ENCODE measurements at regions not wholly inside any gene's neighbourhood (a gene's known extent, or its start where the extent isn't known, plus 50 kb on each side); places are given as distances from the start of the nearest gene placed in this dataset.

DNA sequence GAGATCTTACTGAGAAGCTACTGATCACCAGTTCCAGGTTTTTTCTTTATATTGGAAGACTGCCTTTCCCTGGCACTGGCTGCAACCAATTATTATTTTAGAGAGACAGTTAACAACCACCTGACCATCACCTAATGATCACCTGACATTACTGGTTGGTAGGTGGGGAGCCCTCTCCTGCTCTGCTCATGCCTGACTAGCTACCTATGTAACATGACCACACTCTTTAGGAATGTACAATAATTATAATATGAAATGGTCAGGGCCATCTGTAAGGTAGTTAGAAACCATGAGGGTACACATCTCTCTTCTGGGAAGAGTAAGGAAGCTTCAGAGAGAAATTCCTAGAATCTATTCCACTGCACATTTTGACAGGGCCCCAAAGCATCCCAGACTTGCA lies 59.0 kb upstream of the SCEL start:
- Histone ChIP-seq H3K4me2 (ENCODE audit: low read length) (no peak overlapping the region), H3K4me1 (ENCODE audit: insufficient read depth, low read length, poor library complexity, severe bottlenecking) (peaks cover 8% of the 10 kb centered on the region), H3K79me2 (ENCODE audit: insufficient read depth, low read depth, low read length) (no peaks in the 10 kb centered on the region), H3K9me3 (ENCODE audit: low read length) (no peaks in the 10 kb centered on the region), H3K36me3 (ENCODE audit: insufficient read depth, low read length) (no peaks in the 10 kb centered on the region), H2AFZ (ENCODE audit: low read length) (no peak overlapping the region), H3K4me3 (ENCODE audit: low read depth, low read length, poor library complexity, severe bottlenecking) (no peak overlapping the region), H4K20me1 (ENCODE audit: insufficient read depth, low read length) (no peaks in the 10 kb centered on the region), H3K27ac (ENCODE audit: low read depth, low read length, poor library complexity, severe bottlenecking) (no peak overlapping the region), H3K9me2 (ENCODE audit: insufficient read depth, low read length) (no peaks in the 10 kb centered on the region)
- BruUV-seq (replicated peaks), result no TSS peak
- CTCF ChIA-PET (ENCODE audit: unreplicated experiment), result interaction anchor here (0.5 to 2.1 kb wide), 3 partner anchors 20 to 148 kb away, joined by 3 to 5 read pairs (median 3); no protein-coding TSS in a partner anchor
- intact Hi-C loops (cut with micrococcal nuclease; ENCODE audit: unreplicated experiment), result loop anchor here (2.0 to 10.0 kb wide), 3 partner anchors 60 to 292 kb away; no protein-coding TSS in a partner anchor
- no peak for DNase-seq (ENCODE audit: low spot score)
- no peak for TF ChIP-seq EZH2phosphoT487 (IDR thresholded peaks at IDR 0.05; ENCODE audit: borderline replicate concordance, low read depth, low read length)
- TF ChIP-seq, protein P1, sequence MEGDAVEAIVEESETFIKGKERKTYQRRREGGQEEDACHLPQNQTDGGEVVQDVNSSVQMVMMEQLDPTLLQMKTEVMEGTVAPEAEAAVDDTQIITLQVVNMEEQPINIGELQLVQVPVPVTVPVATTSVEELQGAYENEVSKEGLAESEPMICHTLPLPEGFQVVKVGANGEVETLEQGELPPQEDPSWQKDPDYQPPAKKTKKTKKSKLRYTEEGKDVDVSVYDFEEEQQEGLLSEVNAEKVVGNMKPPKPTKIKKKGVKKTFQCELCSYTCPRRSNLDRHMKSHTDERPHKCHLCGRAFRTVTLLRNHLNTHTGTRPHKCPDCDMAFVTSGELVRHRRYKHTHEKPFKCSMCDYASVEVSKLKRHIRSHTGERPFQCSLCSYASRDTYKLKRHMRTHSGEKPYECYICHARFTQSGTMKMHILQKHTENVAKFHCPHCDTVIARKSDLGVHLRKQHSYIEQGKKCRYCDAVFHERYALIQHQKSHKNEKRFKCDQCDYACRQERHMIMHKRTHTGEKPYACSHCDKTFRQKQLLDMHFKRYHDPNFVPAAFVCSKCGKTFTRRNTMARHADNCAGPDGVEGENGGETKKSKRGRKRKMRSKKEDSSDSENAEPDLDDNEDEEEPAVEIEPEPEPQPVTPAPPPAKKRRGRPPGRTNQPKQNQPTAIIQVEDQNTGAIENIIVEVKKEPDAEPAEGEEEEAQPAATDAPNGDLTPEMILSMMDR (conservative IDR thresholded peaks at IDR 0.05; ENCODE audit: low read length), result no peak
- POLR2A ChIA-PET, result interaction anchor here (0.6 to 4.0 kb wide), 8 partner anchors 13 to 537 kb away, joined by 3 to 23 read pairs (median 10); partner anchors contain the start of gene MYCBP2

DNA sequence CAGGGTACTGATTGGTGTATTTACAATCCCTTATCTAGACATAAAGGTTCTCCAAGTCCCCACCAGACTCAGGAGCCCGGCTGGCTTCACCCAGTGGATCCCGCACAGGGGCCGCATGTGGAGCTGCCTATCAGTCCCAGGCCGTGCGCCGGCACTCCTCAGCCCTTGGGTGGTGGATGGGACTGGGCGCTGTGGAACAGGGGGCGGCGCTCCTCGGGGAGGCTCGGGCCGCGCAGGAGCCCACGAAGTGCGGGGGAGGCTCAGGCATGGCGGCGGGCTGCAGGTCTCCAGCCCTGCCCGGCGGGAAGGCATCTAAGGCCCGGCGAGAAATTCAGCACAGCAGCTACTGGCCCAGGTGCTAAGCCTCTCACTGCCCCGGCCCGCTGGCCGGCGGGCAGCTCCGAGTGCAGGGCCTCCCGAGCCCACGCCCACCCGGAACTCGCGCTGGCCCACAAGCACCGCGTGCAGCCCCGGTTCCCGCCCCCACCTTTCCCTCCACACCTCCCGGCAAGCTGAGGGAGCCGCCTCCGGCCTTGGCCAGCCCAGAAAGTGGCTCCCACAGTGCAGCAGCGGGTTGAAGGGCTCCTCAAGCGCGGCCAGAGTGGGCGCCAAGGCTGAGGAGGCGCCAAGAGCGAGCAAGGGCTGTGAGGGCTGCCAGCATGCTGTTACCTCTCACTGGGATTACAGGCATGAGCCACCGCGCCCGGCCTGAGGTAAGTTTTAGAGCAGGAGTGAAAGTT lies 60.0 kb upstream of the SCEL start:
- H3K79me2 ChIP-seq (ENCODE audit: insufficient read depth, low read depth, low read length), result no peaks in the 10 kb centered on the region
- no peaks in the 10 kb centered on the region for H4K20me1 ChIP-seq (ENCODE audit: insufficient read depth, low read length)
- no peak for TF ChIP-seq EZH2phosphoT487 (IDR thresholded peaks at IDR 0.05; ENCODE audit: borderline replicate concordance, low read depth, low read length)
- no peaks in the 10 kb centered on the region for H3K9me3 ChIP-seq (ENCODE audit: low read length)
- H2AFZ ChIP-seq (ENCODE audit: low read length), result no peak overlapping the region
- no peaks in the 10 kb centered on the region for H3K36me3 ChIP-seq (ENCODE audit: insufficient read depth, low read length)
- intact Hi-C loops (cut with micrococcal nuclease; ENCODE audit: unreplicated experiment), result loop anchor here (2.0 to 10.0 kb wide), 3 partner anchors 59 to 291 kb away; no protein-coding TSS in a partner anchor
- H3K4me2 ChIP-seq (ENCODE audit: low read length), result no peak overlapping the region
- no peak overlapping the region for H3K27ac ChIP-seq (ENCODE audit: low read depth, low read length, poor library complexity, severe bottlenecking)
- peaks cover 8% of the 10 kb centered on the region for H3K4me1 ChIP-seq (ENCODE audit: insufficient read depth, low read length, poor library complexity, severe bottlenecking)
- H3K9me2 ChIP-seq (ENCODE audit: insufficient read depth, low read length), result no peaks in the 10 kb centered on the region
- BruUV-seq (replicated peaks), result no TSS peak
- H3K4me3 ChIP-seq (ENCODE audit: low read depth, low read length, poor library complexity, severe bottlenecking), result no peak overlapping the region
- DNase-seq (ENCODE audit: low spot score), result no peak
- ChIA-PET CTCF (ENCODE audit: unreplicated experiment) (no interaction called here), POLR2A (interaction anchor here (1.1 to 3.2 kb wide), 2 partner anchors 145 to 146 kb away, joined by 6 to 23 read pairs; no protein-coding TSS in a partner anchor)

DNA sequence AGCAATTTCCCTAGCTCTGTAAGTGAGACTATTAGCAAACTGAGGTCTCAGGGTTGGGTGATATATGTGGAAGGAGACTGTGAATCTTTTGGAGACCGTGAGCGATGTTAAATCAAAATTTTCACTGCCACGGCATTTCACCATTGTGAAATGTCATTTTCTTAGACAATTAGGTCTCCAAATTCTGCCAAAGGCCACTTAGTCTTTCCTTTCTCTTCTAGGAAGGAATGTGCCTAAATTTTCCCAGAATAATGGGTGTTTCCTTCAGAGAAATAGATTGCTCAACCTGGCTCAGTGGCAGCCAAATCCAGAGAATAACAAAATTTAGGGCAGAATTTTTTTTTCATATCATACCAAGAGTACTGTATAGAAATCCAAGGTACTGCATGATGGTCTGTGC lies 64.5 kb upstream of the SCEL start:
- ChIA-PET CTCF (ENCODE audit: unreplicated experiment) (no interaction called here), POLR2A (interaction anchor here (0.7 to 3.2 kb wide), 5 partner anchors 10 to 366 kb away, joined by 3 to 9 read pairs (median 4); no protein-coding TSS in a partner anchor)
- Histone ChIP-seq H3K9me3 (ENCODE audit: low read length) (no peaks in the 10 kb centered on the region), H3K4me3 (ENCODE audit: low read depth, low read length, poor library complexity, severe bottlenecking) (no peak overlapping the region), H3K9me2 (ENCODE audit: insufficient read depth, low read length) (no peaks in the 10 kb centered on the region), H3K79me2 (ENCODE audit: insufficient read depth, low read depth, low read length) (no peaks in the 10 kb centered on the region), H3K4me2 (ENCODE audit: low read length) (no peak overlapping the region), H3K4me1 (ENCODE audit: insufficient read depth, low read length, poor library complexity, severe bottlenecking) (no peaks in the 10 kb centered on the region), H3K36me3 (ENCODE audit: insufficient read depth, low read length) (no peaks in the 10 kb centered on the region), H3K27ac (ENCODE audit: low read depth, low read length, poor library complexity, severe bottlenecking) (no peak overlapping the region), H4K20me1 (ENCODE audit: insufficient read depth, low read length) (no peaks in the 10 kb centered on the region), H2AFZ (ENCODE audit: low read length) (no peak overlapping the region)
- BruUV-seq (replicated peaks), result no TSS peak
- no peak for DNase-seq (ENCODE audit: low spot score)
- intact Hi-C loops (cut with micrococcal nuclease; ENCODE audit: unreplicated experiment), result loop anchor here (10.0 kb wide), 1 partner anchor 286 kb away; no protein-coding TSS in a partner anchor
- TF ChIP-seq, protein P1 (conservative IDR thresholded peaks at IDR 0.05; ENCODE audit: low read length), result no peak
- TF ChIP-seq EZH2phosphoT487 (IDR thresholded peaks at IDR 0.05; ENCODE audit: borderline replicate concordance, low read depth, low read length), result no peak
